Lung (tissue), 12 donors: ENCODE measurements at regions not wholly inside any gene's neighbourhood (a gene's known extent, or its start where the extent isn't known, plus 50 kb on each side); places are given as distances from the start of the nearest gene placed in this dataset. TPM values are rescaled to one million over a fixed set of nuclear protein-coding genes. Genes with fewer than 3 reads are reported as not detected.

ENCODE experiments used
- ATAC-seq: fragments of 200-7000 bp; cut with Tn5 transposase; one replicate; pipeline ENCODE4 v1.9.1; 2020; ENCODE audit warnings: moderate number of reproducible peaks; ENCODE audit not compliant: insufficient read depth, low FRiP score
- DNase-seq, 3 donors: peaks; one replicate each; pipeline ENCODE4 v3.0.0-alpha.2; 2013 to 2017
- H3K27ac ChIP-seq, 2 donors: one replicate each; pipeline ENCODE4 v1.5.1; 2013; ENCODE audit warnings: mild to moderate bottlenecking in 2 of 2, moderate library complexity in 2 of 2, control low read depth in 1 of 2, inconsistent platforms in 1 of 2, low read depth in 1 of 2, low read length in 1 of 2
- H3K27me3 ChIP-seq, 3 donors: one replicate each; pipeline ENCODE4 v1.5.1; 2013; ENCODE audit warnings: low read length in 2 of 3; ENCODE audit not compliant: control insufficient read depth in 3 of 3, insufficient read depth in 3 of 3
- H3K36me3 ChIP-seq, 4 donors: one replicate each; pipeline ENCODE4 v1.5.1; 2013; ENCODE audit warnings: low read length in 4 of 4, mild to moderate bottlenecking in 1 of 4, moderate library complexity in 1 of 4; ENCODE audit not compliant: control insufficient read depth in 4 of 4, insufficient read depth in 4 of 4
- H3K4me1 ChIP-seq, 5 donors: one replicate each; pipeline ENCODE4 v1.5.1; 2013; ENCODE audit warnings: low read length in 5 of 5, mild to moderate bottlenecking in 2 of 5, moderate library complexity in 1 of 5; ENCODE audit not compliant: control insufficient read depth in 5 of 5, insufficient read depth in 5 of 5
- H3K4me3 ChIP-seq: one replicate; pipeline ENCODE4 v1.5.1; 2013; ENCODE audit warnings: mild to moderate bottlenecking, control low read depth, moderate library complexity
- H3K9ac ChIP-seq, 2 donors: one replicate each; pipeline ENCODE4 v1.5.1; 2013; ENCODE audit warnings: low read length in 2 of 2, control low read depth in 1 of 2; ENCODE audit not compliant: insufficient read depth in 1 of 2
- H3K9me3 ChIP-seq, 4 donors: one replicate each; pipeline ENCODE4 v1.5.1; 2013; ENCODE audit warnings: low read length in 3 of 4, mild to moderate bottlenecking in 1 of 4, moderate library complexity in 1 of 4; ENCODE audit not compliant: control insufficient read depth in 4 of 4, insufficient read depth in 3 of 4
- small RNA-seq: library from RNA; depleted of rRNA; stranded (forward); fragments of <200 nt; gene quantifications from one replicate; pipeline ENCODE3, GENCODE V24; 2014; ENCODE audit warnings: low replicate concordance
- TF ChIP-seq, protein P1 (sequence below): IDR thresholded peaks from 2 replicates; pipeline ENCODE4 v1.5.1; 2012; ENCODE audit warnings: mild to moderate bottlenecking; ENCODE audit errors: control extremely low read depth, extremely low read depth
- donor health status: control.
- donor health status: control.
- donor health status: Bipolar disorder and iron deficiency.
- donor health status: healthy.
- donor health status: DM: yes; HTN: yes; CAD: no.

DNA sequence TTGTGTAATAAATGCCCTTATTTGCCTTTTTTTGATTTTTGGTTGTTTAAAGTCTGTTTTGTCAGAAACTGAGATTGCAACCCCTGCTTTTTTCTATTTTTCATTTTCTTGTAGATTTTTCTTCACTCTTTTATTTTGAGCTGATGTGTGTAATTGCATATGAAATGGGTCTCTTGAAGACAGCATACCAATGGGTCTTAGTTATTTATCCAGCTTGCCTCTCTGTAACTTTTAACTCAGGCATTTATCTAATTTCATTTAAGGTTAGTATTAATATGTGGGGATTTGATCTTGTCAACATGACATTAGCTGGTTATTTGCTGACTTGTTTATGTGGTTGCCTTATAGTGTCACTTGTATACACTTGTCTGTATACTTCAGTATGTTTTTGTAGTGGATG, 378.0 kb downstream of the CPXCR1 start:
- Histone ChIP-seq H3K27ac (no peak overlapping the region), H3K4me1 (no peaks in the 10 kb centered on the region), H3K9ac (no peak overlapping the region), H3K9me3 (peaks cover 0 to 19% (median 6%) of the 10 kb centered on the region in 4 donors), H3K4me3 (no peak overlapping the region), H3K27me3 (no peaks in the 10 kb centered on the region), H3K36me3 (no peaks in the 10 kb centered on the region)
- TF ChIP-seq, protein P1, sequence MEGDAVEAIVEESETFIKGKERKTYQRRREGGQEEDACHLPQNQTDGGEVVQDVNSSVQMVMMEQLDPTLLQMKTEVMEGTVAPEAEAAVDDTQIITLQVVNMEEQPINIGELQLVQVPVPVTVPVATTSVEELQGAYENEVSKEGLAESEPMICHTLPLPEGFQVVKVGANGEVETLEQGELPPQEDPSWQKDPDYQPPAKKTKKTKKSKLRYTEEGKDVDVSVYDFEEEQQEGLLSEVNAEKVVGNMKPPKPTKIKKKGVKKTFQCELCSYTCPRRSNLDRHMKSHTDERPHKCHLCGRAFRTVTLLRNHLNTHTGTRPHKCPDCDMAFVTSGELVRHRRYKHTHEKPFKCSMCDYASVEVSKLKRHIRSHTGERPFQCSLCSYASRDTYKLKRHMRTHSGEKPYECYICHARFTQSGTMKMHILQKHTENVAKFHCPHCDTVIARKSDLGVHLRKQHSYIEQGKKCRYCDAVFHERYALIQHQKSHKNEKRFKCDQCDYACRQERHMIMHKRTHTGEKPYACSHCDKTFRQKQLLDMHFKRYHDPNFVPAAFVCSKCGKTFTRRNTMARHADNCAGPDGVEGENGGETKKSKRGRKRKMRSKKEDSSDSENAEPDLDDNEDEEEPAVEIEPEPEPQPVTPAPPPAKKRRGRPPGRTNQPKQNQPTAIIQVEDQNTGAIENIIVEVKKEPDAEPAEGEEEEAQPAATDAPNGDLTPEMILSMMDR: no peak
- no peak for ATAC-seq
- DNase-seq: no peak

Small RNA genes lying in the stretch of these regions (small RNA-seq; reads per million reads assigned to genes)
- gene AL731768.1: not detected
